GM06990 (cell line): ENCODE measurements at regions not wholly inside any gene's neighbourhood (a gene's known extent, or its start where the extent isn't known, plus 50 kb on each side); places are given as distances from the start of the nearest gene placed in this dataset.

Experiments
- DNase-seq: peaks from one replicate; pipeline ENCODE4 v3.0.0-alpha.2; 2011; ENCODE audit not compliant: insufficient read length; ENCODE audit errors: extremely low read depth
- H3K27me3 ChIP-seq: replicated peaks from 2 replicates; pipeline ENCODE4 v1.6.0; 2011; ENCODE audit warnings: low read length; ENCODE audit not compliant: control insufficient read depth, insufficient read depth
- H3K36me3 ChIP-seq: 2 replicates; pipeline ENCODE4 v1.5.1; 2011; ENCODE audit warnings: low read length; ENCODE audit not compliant: control insufficient read depth, insufficient read depth
- H3K4me3 ChIP-seq: replicated peaks from 2 replicates; pipeline ENCODE4 v1.5.1; 2011; ENCODE audit warnings: low read depth, mild to moderate bottlenecking, control low read depth, low read length
- TF ChIP-seq, protein P1 (sequence below): IDR thresholded peaks from 2 replicates; pipeline ENCODE4 v1.5.1; 2011; ENCODE audit warnings: low read length, control low read depth, mild to moderate bottlenecking, inconsistent platforms; ENCODE audit not compliant: insufficient read depth, poor library complexity, severe bottlenecking

GRCh38 chr18:73933685-73934084, 213.9 kb downstream of the FBXO15 start:
- Histone ChIP-seq H3K4me3 (no peak overlapping the region), H3K36me3 (no peaks in the 10 kb centered on the region), H3K27me3 (no peaks in the 10 kb centered on the region)
- TF ChIP-seq, protein P1, sequence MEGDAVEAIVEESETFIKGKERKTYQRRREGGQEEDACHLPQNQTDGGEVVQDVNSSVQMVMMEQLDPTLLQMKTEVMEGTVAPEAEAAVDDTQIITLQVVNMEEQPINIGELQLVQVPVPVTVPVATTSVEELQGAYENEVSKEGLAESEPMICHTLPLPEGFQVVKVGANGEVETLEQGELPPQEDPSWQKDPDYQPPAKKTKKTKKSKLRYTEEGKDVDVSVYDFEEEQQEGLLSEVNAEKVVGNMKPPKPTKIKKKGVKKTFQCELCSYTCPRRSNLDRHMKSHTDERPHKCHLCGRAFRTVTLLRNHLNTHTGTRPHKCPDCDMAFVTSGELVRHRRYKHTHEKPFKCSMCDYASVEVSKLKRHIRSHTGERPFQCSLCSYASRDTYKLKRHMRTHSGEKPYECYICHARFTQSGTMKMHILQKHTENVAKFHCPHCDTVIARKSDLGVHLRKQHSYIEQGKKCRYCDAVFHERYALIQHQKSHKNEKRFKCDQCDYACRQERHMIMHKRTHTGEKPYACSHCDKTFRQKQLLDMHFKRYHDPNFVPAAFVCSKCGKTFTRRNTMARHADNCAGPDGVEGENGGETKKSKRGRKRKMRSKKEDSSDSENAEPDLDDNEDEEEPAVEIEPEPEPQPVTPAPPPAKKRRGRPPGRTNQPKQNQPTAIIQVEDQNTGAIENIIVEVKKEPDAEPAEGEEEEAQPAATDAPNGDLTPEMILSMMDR = no peak
- DNase-seq = no peak

DNA sequence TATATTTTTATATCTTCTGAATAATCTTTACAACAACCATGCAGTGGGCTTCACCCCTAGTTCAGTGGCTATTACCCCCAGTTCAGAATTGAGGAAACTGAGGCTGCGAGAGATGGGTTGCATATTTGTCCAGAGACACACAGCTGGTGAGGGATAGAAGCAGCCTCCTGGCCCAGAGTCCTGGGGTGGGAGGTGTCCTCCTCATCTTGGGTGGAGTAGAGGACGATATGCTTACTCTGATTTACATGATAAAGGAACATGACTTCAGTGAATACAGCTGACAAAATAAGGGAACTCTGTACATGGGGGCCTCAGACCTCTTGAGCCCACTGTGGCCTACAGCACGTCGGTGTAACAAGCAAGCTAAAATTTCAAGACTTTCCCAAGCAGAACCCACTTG, 214.7 kb downstream of the FBXO15 start:
- H3K36me3 ChIP-seq = no peaks in the 10 kb centered on the region
- TF ChIP-seq, protein P1 = no peak
- H3K4me3 ChIP-seq = no peak overlapping the region

DNA sequence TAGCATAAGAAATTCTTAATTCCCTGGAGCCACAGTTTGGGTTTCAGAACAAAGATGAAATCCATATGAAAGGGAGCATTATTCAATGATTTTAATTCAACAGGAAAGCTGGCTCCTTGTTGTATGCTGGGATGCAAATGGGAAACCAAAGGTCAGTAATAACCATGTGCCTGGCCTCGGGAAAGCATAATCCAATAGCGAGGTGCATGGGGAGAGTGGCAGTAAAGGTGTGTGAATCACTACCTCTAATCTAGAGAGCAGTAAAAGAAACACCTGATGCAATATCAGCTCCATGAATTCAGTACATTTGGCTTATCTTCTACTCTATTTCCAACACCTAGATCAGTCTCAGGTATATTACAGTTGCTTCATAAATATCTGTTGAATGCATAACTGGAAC, 220.1 kb downstream of the FBXO15 start:
- Histone ChIP-seq H3K36me3 (no peaks in the 10 kb centered on the region), H3K4me3 (no peak overlapping the region), H3K27me3 (no peaks in the 10 kb centered on the region)
- no peak for DNase-seq
- TF ChIP-seq, protein P1 = no peak

More for the DNA sequence above, 214.7 kb downstream of the FBXO15 start:
- no peak for DNase-seq
- H3K27me3 ChIP-seq = no peaks in the 10 kb centered on the region

- no peaks in the 10 kb centered on the region for H3K27me3 ChIP-seq
- TF ChIP-seq, protein P1 = no peak
- no peaks in the 10 kb centered on the region for H3K36me3 ChIP-seq
- DNase-seq = no peak
- H3K4me3 ChIP-seq = no peak overlapping the region
Observed at GRCh38 chr18:73924836-73925235, 222.8 kb downstream of the FBXO15 start.

- TF ChIP-seq, protein P1 = no peak
- Histone ChIP-seq H3K36me3 (no peaks in the 10 kb centered on the region), H3K27me3 (no peaks in the 10 kb centered on the region), H3K4me3 (no peak overlapping the region)
- no peak for DNase-seq
Observed at GRCh38 chr18:73924307-73924706, 223.3 kb downstream of the FBXO15 start.

- no peaks in the 10 kb centered on the region for H3K36me3 ChIP-seq
- DNase-seq = no peak
- no peak overlapping the region for H3K4me3 ChIP-seq
- TF ChIP-seq, protein P1 = no peak
- no peaks in the 10 kb centered on the region for H3K27me3 ChIP-seq
Observed at GRCh38 chr18:73923866-73924265, 223.8 kb downstream of the FBXO15 start.
